DMS153 treated with DMSO at 0.1 percent for 48 hours (cell line): ENCODE measurements at regions not wholly inside any gene's neighbourhood (a gene's known extent, or its start where the extent isn't known, plus 50 kb on each side); places are given as distances from the start of the nearest gene placed in this dataset.

Experiments used
- DNase-seq: peaks from one replicate; lab custom pipeline; 2025; ENCODE audit not compliant: unreplicated experiment; lab: John Stamatoyannopoulos, UW

- DNase-seq = no peak
Measured at GRCh38 chr15:77769700-77770099, 137.0 kb upstream of the LINGO1 start.

GRCh38 chr15:77768521-77769078, 135.9 kb upstream of the LINGO1 start:
- no peak for DNase-seq

GRCh38 chr15:77768107-77768506, 135.4 kb upstream of the LINGO1 start:
- no peak for DNase-seq

GRCh38 chr15:77764095-77764494, 131.4 kb upstream of the LINGO1 start:
- no peak for DNase-seq

GRCh38 chr15:77762747-77763355, 130.1 kb upstream of the LINGO1 start:
- no peak for DNase-seq

- no peak for DNase-seq
Measured at GRCh38 chr15:77759896-77760592, 127.3 kb upstream of the LINGO1 start.

- no peak for DNase-seq
Measured at GRCh38 chr15:77753939-77754338, 121.2 kb upstream of the LINGO1 start.

- no peak for DNase-seq
Measured at GRCh38 chr15:77753281-77753873, 120.7 kb upstream of the LINGO1 start.

GRCh38 chr15:77749998-77750540, 117.4 kb upstream of the LINGO1 start:
- no peak for DNase-seq

- no peak for DNase-seq
Measured at GRCh38 chr15:77749236-77749997, 116.7 kb upstream of the LINGO1 start.

GRCh38 chr15:77748078-77749064, 115.7 kb upstream of the LINGO1 start:
- DNase-seq = no peak

- DNase-seq = no peak
Measured at GRCh38 chr15:77747175-77748077, 114.7 kb upstream of the LINGO1 start.

GRCh38 chr15:77746254-77747174, 113.8 kb upstream of the LINGO1 start:
- DNase-seq = no peak

GRCh38 chr15:77744398-77744797, 111.7 kb upstream of the LINGO1 start:
- DNase-seq = no peak

- no peak for DNase-seq
Measured at GRCh38 chr15:77742570-77742969, 109.9 kb upstream of the LINGO1 start.

- no peak for DNase-seq
Measured at GRCh38 chr15:77742127-77742526, 109.4 kb upstream of the LINGO1 start.

- DNase-seq = no peak
Measured at GRCh38 chr15:77741106-77741505, 108.4 kb upstream of the LINGO1 start.
